Inflammatory macrophage (primary cell): ENCODE measurements at regions not wholly inside any gene's neighbourhood (a gene's known extent, or its start where the extent isn't known, plus 50 kb on each side); places are given as distances from the start of the nearest gene placed in this dataset.
"Not testable (repeated sequence)": the region's sequence is repeated elsewhere in the genome, so short reads cannot be mapped to it uniquely, and the experiment has no call there.

Experiments
- DNase-seq, 2 donors: peaks; one replicate each; pipeline ENCODE4 v3.0.0-alpha.2; 2020 to 2022

- no peak for DNase-seq
Observed at GRCh38 chr12:88880051-88880450, 299.8 kb upstream of the KITLG start.

DNA sequence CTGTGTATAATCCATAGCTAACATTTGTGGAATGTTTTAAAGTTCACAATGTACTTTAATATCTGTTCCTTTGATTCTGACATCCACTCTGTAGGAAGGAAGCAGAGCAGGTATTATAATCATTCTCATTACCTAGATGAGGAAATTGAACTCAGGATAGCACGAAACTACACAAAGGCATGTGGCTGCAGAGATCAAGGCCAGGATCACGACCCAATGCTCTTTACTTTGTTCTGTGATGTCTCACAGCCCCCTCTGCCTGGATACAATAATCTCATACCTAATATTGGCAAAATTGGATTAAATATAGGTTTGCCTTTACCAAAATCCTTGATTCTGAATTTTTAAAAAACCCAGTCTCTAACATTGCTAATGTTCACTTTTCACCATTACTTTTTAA, 298.0 kb upstream of the KITLG start:
- no peak for DNase-seq

- DNase-seq, result no peak
Observed at GRCh38 chr12:88876857-88877256, 296.6 kb upstream of the KITLG start.

GRCh38 chr12:88870000-88870737, 289.9 kb upstream of the KITLG start:
- DNase-seq, result no peak

GRCh38 chr12:88868050-88868449, 287.8 kb upstream of the KITLG start:
- no peak for DNase-seq

DNA sequence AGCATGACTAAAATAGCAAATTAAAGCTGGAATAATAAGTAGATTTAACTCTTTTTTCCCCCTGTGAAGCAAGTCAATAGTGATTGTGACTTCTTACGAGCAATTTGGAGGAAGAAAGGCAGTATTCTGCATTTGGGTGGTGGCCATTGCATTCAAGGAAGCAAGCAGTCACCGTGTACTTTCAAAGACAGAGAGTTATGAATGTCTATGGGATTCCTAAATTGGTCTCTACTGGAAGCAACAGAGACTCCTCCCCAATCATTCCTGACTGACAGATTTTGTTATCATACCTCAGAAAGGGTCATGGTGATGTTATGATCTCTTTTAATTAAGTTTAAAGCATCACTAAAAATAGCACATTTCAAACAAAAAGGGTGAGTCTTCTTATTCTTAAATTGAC, 287.2 kb upstream of the KITLG start:
- DNase-seq, result no peak

DNA sequence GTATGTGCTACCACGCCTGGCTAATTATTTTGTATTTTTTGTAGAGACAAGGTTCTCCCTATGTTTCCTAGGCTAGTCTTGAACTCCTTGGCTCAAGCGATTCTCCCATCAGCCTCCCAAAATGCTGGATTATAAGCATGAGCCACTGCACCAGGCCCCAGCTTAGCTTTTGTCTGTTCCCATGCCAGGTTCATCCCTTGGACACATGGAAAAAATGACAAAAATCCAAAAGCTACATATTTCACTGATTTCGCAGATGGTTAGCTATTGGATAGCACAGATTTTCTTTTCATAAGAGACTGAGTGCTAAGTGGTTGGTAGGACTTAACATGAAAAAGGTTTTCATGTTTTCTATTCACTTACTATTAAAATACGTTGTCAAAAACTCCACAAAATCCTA, 286.6 kb upstream of the KITLG start:
- no peak for DNase-seq

GRCh38 chr12:88865537-88865936, 285.3 kb upstream of the KITLG start:
- no peak for DNase-seq

GRCh38 chr12:88860851-88861250, 280.6 kb upstream of the KITLG start:
- no peak for DNase-seq

DNA sequence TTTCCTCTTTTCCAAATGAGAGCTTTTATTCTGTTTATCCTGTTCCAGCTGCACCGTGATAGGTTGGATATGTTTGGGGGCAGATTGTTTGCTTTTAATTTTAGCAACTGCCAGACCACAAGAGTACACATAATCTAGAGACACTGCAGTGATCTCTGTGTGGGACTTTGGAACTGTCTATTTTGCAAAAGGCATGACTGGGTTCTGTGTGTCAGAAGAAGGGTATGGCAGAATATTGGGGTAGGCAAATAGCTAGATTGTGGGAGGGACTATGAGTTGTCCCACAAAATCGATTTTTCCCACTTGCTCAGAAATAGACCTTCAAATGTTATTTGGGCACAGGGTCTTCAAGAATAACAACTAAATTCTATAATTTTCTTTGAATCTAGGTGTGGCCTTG, 275.9 kb upstream of the KITLG start:
- no peak for DNase-seq

DNA sequence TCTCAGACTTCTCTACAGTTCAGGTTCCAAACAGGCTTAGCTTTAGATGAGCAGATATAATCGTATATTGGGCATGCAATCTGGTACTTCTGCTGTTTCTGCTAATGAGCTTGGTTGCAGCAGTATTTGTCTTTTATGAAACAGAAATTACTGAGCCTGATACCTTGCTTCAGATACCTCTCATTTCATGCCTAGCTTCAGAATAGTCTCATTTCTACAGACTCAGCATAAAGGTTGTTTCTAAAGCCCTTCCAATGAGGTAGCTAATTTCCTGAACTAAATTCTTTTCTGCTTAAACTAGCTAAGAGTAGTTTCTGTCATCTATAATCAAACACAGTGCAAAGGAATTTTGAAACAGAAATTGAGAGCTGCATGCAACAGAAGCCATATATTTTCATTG, 275.0 kb upstream of the KITLG start:
- DNase-seq, result no peak

DNA sequence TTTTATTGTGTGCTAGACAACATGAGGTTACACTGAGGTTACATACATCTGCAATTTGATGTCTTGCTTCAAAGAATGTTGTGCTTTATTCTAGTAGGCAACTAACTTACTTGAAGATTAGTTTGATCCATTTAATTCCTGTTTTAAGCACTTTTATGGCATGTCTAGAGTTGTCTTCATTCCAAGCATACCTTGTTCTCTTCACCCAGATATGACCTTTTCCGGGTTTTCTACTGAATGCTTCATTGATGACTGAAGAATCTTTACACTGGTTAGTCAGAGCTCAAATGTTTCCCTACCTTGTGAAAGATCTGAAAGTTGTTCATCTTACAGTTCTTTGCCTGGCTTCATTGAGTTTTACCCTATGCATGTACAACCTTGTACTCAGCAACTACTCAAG, 274.0 kb upstream of the KITLG start:
- no peak for DNase-seq

DNA sequence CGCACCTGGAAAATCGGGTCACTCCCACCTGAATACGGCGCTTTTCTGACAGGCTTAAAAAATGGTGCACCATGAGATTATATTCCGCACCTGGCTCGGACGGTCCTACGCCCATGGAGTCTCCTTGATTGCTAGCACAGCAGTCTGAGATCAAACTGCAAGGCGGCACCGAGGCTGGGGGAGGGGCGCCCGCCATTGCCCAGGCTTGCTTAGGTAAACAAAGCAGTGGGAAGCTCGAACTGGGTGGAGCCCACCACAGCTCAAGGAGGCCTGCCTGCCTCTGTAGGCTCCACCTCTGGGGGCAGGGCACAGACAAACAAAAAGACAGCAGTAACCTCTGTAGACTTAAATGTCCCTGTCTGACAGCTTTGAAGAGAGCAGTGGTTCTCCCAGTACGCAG, 267.0 kb upstream of the KITLG start:
- not testable (repeated sequence) for DNase-seq

GRCh38 chr12:88844426-88844825, 264.2 kb upstream of the KITLG start:
- DNase-seq, result no peak

DNA sequence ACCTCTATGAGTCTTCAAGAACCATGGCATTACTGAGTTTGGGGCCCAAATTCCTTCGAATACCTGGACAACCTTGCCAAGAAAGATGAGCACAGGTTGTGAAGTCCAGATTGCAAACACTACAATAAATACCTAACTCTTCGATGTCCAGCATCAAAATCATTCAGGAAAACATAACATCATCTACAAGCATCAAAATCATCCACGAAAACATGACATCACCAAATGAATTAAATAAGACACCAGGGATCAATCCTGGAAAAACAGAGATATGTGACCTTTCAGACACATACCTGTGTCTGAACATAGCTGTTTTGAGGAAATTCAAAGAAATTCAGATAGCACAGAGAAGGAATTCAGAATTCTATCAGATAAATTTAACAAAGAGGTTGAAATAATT, 262.0 kb upstream of the KITLG start:
- DNase-seq, result no peak

GRCh38 chr12:88839486-88839885, 259.2 kb upstream of the KITLG start:
- no peak for DNase-seq

DNA sequence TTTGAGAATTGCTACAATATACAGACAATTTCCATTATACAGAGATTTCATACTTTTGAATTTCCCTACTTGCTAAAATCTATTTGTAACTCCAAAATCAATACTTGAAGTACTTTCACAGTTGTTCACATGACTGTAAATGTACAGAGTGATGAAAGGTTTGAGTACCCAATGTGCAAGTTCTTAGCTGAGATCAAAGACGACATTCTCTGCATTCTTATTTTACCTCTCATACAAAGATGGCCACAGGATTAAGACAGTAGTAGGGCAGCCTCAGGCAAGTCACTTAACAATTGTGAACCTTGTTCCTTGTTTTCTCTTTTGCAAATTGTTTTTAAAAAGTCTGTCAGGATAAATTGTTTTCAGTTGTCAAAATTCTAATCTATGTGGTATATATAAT, 255.9 kb upstream of the KITLG start:
- DNase-seq, result no peak

- DNase-seq, result no peak
Observed at GRCh38 chr12:88834226-88834625, 254.0 kb upstream of the KITLG start.

- no peak for DNase-seq
Observed at GRCh38 chr12:88833641-88834116, 253.4 kb upstream of the KITLG start.

DNA sequence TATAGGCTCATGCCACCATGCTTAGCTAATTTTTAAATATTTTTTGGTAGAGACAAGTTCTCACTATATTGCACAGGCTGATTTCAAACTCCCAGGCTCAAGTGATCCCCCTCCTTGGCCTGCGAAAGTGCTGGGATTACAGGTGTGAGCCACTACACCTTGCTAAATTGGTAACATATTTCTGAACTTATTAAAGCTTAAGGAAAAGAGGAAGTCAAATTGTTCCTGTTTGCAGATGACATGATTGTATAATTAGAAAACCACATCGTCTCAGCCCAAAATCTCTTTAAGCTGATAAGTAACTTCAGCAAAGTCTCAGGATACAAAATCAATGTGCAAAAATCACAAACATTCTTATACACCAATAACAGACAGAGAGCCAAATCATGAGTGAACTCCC, 248.3 kb upstream of the KITLG start:
- DNase-seq, result not testable (repeated sequence)

- no peak for DNase-seq
Observed at GRCh38 chr12:88820012-88820411, 239.7 kb upstream of the KITLG start.

DNA sequence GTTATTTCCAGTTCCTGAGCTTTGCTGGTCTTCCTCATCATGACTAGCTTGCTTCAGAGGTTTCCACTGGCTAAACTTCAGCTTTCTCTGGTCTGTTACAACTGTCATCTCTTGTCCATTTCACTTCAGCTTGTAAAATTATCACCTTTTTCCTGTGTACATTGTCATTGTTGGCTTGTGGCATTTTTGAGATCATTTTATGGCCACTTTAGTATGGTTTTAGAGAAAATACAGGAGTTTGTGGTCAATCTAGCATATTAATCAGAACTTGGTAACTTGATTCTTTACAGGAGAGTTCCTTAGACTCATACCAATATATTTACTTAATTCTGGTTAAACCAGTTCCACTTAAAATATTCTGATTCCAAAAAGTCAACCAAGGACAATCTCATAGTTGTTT, 235.9 kb upstream of the KITLG start:
- no peak for DNase-seq

DNA sequence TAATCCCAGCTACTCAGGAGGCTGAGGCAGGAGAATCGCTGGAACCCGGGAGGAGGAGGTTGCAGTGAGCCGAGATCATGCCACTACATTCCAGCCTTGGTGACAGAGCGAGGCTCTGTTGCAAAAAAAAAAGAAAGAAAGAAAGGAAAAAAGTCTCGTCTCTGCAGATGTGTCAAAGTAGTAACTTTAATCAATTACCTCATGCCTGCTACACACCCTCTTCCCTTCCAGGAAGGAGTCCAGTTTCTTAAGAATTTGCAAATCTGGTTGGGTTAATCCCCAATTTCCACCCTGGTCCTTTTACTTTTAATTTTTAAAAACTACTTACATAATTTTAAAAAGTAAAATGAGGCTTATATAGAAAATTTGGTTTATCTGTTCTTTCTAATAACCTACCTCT, 234.5 kb upstream of the KITLG start:
- no peak for DNase-seq

DNA sequence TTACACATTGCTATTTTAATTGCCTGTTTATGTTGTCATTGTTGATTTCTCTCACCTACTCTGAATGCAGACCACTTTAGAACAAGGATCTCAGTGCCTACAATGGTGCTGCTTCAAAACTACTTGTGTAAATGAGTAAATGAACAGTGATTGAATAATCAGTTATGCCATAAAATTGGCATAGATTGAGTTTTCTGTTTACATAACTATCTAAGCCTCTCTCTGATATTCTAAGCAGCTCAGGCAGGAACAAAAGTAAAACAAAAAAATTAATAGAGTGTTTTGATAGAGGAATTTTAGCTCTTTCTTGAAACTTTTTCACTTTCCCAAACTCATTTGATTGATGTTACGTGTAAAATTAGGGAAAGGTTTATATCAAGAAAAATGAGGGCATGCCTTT, 232.3 kb upstream of the KITLG start:
- DNase-seq, result no peak

- no peak for DNase-seq
Observed at GRCh38 chr12:88810806-88811205, 230.5 kb upstream of the KITLG start.
